Erythroblast (primary cell): ENCODE measurements at regions not wholly inside any gene's neighbourhood (a gene's known extent, or its start where the extent isn't known, plus 50 kb on each side); places are given as distances from the start of the nearest gene placed in this dataset.

ENCODE experiments used
- DNase-seq, 2 experiments: peaks; one replicate each; lab custom pipeline; 2025; lab: John Stamatoyannopoulos, UW
- GATA1 ChIP-seq: IDR thresholded peaks from 2 replicates; pipeline ENCODE4 v1.6.1; 2011; ENCODE audit warnings: low read depth, mild to moderate bottlenecking, control low read depth, low read length, moderate library complexity
- POLR2A ChIP-seq: IDR thresholded peaks from 2 replicates; pipeline ENCODE4 v1.6.1; 2011; ENCODE audit warnings: mild to moderate bottlenecking, low read length

DNA sequence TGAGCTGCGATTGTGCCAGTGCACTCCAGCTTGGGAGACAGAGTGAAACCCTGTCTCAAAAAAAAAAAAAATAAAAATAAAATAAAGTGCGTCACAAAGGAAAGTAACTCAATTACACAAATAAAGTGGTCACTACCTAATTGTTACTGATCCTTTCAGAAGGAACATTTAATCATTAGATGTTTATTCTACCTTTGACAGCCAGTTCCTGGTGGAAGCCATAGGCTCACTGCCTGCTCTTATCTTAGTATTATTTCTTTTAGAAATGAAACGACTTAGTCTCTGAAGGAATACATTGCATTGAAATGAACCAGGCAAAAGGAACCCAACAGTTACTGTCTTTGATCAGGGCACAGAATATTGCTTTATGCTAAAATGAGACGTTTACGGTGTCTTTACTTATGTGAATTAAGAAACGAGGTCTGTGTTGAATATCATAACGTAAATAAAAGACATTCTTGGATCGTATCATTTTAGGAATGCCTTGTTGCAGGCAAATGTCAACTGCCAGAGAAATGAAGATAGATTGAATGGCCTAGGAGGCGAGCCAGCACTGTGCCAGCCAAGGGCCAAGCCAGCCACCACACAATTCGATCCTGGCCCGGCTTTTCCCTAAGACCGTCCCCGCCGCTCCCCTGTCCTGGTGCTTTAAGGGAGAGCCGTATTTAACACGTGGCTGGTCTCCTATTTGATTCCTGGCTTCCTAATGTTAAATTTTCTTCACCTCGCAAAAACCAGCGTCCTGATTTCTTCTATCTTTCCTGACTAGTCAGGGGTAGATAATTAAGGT lies 136.7 kb upstream of the GMDS start:
- TF ChIP-seq GATA1 (no peak), POLR2A (no peak)
- no peak for DNase-seq

DNA sequence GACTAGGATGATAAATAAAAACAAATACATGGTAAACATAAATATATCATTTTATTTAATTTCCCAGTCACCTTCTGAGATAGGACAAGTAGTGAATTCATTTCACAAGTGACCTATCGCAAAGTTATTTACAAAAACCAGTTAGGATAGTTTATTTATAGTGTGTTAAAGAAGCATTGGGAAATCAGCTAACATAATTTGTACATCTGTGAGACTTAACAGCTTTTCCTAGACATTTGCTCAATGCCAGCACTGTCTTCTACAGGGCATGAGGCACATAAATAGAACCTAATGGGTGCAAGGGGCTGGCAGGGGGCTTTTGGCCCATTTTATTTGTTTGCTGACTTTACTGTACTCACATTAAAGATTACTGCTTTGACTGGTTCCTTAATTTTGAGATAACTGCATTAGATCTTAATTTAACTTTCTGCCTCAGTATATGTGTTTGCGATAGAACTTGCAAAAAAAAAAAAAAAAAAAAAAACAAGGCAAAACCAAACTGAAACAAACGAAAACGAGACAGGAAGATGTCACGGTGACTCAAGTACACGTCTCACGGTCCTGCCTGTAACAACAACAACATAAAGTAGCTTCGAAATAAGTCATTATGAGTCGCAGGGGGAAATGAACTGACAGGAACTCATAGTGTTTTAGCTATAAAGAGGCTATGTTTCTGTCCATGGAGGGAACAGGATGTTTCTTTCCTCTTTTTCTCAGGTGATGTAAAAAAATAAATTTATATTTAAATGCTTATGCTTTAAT lies 133.7 kb upstream of the GMDS start:
- no peak for DNase-seq
- TF ChIP-seq GATA1: no peak
- no peak for TF ChIP-seq POLR2A

DNA sequence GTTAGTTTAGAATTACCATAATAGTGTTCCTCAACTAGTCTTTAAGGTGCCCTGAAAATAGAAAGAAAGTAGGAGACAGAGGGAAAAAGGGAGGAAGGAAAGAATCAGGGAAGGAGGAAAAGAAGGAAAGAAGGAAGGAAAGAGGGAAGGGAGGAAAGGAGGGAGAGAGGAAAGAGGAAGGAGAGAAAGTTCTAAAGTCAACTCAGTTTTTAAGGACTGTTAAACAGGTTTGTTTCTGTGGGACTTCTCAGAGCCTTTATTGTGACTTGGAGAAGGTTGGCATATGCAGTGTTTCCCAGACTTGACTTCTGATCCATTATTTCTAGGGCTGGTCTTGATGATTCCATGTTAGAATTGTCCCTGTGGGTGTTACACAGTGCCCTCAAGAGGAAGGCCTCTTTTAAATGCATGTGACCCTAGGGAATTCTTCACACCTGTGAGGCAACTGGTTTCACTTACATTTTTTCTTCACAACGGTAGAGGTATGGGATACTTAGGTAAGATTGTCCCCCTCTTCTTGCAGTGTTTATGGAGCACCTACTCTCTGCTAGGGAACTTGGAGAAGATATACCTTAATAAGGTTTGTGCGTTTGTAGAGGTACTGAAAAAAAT lies 132.7 kb upstream of the GMDS start:
- DNase-seq: no peak
- no peak for TF ChIP-seq GATA1
- TF ChIP-seq POLR2A: no peak

DNA sequence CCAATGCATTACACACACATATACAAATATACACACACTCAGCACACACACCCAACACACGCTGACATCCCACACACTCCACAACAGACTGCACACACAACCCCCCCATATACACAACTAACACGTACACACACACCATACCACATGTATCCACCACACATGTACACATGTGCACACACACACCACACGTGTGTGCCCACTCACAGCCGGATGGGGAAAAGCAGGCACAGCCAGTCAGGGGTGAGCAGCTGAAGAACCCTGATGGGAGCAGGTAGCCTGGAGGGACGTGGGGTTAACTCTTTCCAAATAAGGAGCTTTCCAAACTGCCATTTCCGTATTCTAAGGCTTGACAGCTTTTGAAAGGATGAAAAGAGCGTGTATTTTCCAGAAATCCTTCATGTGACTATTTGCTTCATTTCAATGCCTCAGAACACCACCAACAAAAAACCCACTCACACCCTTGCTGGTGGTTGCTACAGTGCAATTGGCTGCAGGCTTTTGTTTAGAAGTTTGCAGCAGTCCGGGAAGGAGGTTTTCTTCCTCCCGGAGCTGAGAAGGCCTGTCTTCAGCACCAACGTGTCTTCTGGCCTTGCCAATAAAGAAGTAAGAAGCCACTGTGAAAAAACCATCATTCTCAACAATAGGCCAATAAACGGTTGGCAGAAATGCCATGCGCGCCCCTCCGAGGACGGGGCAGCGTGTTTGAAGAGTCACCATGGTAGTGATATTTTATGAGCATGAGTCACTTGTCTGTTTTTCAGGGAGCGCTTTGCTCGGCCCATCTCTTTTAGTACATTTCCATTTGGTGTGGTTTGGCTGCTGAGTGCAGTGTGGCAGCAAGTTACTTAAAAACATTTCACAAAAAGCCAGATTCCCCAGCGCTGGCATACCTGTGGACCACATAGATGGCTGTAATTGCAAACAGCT lies 131.3 kb upstream of the GMDS start:
- no peak for DNase-seq
- no peak for TF ChIP-seq GATA1
- no peak for TF ChIP-seq POLR2A

DNA sequence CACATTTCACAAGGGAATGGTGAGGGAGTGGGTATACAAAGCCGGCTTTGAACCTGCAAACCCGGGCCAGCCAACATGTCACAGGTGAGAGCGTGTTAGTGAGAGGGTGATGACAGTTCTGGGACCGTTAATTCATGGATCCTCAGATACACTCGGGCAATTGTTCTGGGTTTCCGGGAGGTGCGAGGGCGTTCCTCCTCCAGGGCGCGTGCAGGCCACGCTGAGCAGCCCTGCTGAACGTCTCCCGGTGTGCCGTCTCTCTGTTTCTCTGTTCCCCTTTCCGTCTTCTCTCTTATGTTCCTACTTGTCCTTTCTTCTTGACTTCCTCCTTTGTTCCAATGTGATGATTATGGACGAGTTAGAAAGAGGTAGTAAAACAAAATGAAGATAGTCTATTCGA lies 130.0 kb upstream of the GMDS start:
- TF ChIP-seq POLR2A (no peak), GATA1 (no peak)
- DNase-seq: no peak

DNA sequence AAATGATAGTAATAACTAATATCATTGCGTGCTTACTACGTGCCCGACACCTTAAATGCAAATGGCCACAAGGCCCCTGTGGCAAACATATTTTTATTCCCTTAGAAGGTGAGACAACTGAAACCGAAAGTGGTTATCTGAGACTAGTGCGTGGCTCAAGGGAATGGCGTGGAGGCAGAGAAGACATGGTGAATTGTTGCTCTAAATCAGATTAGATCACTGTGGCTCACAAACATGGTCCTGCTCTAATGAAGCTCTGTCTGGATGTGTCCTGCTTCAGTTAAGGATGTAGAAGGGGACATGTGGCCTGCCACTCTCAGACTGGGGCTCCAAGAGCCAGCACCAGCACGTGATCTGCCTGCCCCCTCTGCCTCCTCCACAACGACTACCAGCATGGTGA lies 124.2 kb upstream of the GMDS start:
- DNase-seq: no peak
- TF ChIP-seq POLR2A (no peak), GATA1 (no peak)

DNA sequence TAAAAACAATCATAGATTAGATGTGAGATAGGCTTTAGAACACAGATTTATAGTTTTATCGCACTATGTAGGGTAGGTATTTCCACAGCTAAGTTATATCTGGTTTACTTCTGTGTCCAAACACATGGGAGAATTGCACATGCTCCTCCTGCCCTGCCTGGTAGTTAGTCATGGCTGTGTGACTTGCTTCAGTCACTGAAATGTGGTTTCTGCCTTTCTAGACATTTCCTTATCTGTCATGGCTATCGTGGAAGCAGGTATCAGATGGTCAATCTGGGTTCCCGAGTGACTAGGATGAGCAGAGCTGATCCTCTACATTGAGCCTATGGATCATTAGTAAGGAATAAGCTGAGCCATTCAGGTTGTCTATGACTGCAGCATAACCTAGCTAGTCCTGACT lies 117.8 kb upstream of the GMDS start:
- DNase-seq: no peak
- TF ChIP-seq POLR2A (no peak), GATA1 (no peak)

DNA sequence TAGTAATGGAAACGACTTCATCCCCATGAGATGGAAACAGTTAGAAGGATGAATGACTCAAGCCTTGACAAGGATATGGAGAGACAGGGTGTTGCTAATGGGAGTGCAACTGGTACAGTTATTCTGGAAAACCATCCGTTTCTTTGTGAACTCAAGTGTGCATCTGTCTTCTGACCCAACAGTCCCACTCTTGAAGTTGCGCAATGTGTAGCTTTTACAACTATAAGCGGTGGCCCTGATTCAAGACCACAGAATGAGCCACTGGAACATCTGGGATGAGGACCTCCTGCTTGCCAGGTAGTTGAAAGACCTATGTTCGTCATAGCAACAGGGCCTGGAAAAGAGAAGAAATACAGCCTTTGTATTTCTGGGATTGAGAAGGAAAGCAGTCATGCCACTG lies 115.8 kb upstream of the GMDS start:
- TF ChIP-seq POLR2A (no peak), GATA1 (no peak)
- DNase-seq: no peak

DNA sequence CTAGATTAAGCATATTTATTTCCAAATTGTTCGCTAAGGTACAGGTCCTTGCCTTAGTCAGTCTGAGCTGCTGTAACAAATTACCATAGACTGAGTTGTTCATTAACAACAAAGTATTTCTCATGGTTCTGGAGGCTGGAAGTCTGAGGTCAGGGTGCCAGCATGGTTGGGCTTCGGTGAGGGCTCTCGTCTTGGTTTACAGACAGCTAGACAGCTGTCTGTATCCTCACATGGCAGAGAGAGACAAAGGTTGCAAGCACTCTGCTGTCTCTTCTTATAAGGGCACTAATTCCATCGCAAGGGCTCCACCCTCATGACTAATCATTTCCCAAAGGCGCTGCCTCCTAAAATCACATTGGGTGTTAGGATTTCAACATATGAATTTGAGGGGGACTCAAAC lies 115.3 kb upstream of the GMDS start:
- DNase-seq: no peak

DNA sequence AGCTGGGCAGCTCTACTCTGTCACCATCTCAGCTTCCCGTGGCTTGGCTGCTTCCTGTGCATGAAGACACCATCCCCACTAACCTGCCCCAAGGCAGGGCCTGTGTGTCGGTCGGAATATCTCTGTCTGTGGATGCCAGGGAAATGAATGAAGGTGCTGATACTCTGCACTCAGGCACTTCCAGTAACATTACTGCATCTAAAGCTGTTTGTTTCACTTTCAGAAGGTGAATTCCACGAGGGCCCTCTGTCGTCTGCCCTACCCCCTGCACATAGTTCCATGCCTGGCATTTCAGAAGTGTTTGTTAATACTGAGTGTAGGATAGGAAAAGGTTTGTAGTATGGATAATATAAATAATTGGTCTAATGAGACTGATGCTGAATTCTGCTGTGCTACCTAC lies 114.7 kb upstream of the GMDS start:
- no peak for DNase-seq
- no peak for TF ChIP-seq POLR2A

More for the DNA sequence above, 115.3 kb upstream of the GMDS start:
- no peak for TF ChIP-seq POLR2A
- TF ChIP-seq GATA1: no peak

DNA sequence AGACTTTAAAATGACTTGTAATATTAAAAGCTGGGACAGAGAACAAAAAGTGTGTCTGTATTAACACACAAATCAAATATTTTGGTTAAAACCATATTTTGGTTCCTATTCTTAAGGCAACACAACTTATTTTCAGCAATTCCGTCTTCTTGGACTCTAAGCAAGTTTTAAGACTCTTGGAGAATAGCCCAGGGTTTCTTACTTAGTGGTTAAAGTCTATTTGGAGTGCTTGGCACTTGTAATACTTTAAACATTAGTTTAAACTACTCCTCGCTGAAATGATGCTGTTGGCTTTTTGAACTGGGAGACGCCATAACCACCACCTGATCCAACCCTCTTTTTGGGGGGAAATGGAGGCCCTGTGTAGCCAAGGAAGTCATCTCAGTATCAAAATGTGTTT lies 109.7 kb upstream of the GMDS start:
- no peak for DNase-seq
- no peak for TF ChIP-seq GATA1
- no peak for TF ChIP-seq POLR2A

DNA sequence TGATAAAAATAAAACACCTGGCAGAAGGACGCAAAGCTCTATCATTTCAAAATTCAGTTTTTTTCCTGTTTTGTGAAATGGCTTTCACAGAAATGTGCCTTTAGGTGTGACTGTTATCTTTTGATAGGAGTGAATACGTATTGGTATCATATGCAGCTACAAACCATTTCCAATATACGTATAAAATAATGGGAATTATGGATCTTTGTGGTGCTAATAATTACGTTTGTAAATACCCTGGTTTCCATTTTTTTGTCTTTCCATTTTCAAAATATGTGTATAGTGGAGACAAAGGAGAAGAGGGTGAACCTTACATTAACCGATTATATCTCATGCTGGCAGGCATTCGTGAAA lies 108.7 kb upstream of the GMDS start:
- no peak for DNase-seq
- TF ChIP-seq POLR2A: no peak
- no peak for TF ChIP-seq GATA1

DNA sequence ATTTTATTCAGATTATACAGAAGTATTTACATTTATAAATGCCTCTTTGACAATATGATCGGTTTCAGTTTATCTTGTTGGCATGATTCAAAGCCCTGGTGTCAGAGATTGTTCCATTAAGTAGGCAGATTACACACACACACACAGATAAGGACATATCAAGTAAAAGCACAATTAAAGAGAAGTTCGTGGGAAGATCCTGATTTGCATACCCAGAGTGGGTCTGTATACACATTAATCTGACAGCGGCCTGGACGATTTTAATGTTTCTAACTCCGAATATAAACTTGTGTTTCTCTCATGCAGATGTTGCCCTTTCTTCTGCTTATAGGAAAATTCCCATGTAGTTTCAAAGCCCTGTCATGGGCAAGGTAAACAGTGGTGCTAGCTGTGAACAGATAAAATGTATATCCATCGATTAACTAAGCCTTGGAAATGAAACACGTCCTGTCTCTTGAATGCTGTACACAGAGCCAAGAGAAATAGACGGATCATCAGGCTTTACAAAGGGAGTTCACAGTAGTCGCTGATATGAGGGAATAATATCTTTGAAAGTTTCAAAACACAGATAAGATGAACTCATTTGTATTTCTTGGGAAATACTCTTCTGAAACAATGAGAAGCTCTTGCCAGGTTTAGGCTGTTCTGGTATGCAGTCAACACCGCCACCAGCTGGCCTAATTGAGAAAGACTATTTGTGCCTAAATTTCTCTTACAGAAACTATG lies 108.2 kb upstream of the GMDS start:
- TF ChIP-seq POLR2A (no peak), GATA1 (no peak)
- peak; percentile 70 to 78 for DNase-seq
